ENCODE measurements at regions not wholly inside any gene's neighbourhood (a gene's known extent, or its start where the extent isn't known, plus 50 kb on each side); places are given as distances from the start of the nearest gene placed in this dataset.

DNA sequence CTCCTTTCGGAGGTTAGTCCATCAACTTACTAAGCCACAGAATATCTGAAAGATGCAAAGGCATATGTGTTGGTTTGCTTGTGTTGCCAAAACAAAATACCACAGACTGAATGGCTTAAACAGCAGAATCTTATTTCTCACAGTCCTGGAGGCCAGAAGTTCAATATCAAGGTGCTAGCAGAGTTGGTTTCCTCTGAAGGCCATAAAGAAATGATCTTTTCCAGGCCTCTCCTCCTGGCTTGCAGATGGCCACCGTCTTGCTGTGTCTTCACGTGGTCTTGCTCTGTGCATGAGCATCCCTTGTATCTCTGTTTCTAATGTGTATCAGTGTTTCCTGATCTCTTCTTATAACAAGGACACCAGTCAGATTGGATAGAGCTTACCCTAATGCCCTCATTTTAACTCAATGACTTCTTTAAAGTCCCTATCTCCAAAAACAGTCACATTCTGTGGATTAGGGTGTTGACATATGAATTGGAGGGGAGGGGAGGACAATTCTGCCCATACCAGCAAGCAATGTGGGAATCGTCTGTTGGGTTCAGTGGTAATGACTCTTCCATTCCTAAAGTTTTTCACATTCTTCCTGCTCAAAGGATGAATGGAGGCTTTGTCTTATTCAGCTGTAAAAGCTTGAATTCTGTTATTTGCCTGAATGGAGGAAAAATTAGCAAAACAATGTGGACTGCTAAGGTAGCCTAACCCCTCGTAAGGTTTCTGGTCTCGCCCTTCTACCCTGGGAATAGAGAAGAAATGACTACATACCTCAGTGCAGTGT, 715.7 kb downstream of the DIAPH3 start (continued):
- TF ChIP-seq, protein P1, sequence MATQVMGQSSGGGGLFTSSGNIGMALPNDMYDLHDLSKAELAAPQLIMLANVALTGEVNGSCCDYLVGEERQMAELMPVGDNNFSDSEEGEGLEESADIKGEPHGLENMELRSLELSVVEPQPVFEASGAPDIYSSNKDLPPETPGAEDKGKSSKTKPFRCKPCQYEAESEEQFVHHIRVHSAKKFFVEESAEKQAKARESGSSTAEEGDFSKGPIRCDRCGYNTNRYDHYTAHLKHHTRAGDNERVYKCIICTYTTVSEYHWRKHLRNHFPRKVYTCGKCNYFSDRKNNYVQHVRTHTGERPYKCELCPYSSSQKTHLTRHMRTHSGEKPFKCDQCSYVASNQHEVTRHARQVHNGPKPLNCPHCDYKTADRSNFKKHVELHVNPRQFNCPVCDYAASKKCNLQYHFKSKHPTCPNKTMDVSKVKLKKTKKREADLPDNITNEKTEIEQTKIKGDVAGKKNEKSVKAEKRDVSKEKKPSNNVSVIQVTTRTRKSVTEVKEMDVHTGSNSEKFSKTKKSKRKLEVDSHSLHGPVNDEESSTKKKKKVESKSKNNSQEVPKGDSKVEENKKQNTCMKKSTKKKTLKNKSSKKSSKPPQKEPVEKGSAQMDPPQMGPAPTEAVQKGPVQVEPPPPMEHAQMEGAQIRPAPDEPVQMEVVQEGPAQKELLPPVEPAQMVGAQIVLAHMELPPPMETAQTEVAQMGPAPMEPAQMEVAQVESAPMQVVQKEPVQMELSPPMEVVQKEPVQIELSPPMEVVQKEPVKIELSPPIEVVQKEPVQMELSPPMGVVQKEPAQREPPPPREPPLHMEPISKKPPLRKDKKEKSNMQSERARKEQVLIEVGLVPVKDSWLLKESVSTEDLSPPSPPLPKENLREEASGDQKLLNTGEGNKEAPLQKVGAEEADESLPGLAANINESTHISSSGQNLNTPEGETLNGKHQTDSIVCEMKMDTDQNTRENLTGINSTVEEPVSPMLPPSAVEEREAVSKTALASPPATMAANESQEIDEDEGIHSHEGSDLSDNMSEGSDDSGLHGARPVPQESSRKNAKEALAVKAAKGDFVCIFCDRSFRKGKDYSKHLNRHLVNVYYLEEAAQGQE (IDR thresholded peaks at IDR 0.05; ENCODE audit: low read depth, low read length): no peak
- TF ChIP-seq FOXM1 (IDR thresholded peaks at IDR 0.05; ENCODE audit: low read depth): peak; percentile 80
- peak; percentile 58; the same call in 1 of the 2 replicates for TF ChIP-seq FOSL2 (IDR thresholded peaks at IDR 0.05; ENCODE audit: borderline replicate concordance, low read depth)
- peak; percentile 36; the same call in 1 of the 2 replicates for TF ChIP-seq RXRA (IDR thresholded peaks at IDR 0.05; ENCODE audit: borderline replicate concordance, low read depth)
- TF ChIP-seq, protein P2, sequence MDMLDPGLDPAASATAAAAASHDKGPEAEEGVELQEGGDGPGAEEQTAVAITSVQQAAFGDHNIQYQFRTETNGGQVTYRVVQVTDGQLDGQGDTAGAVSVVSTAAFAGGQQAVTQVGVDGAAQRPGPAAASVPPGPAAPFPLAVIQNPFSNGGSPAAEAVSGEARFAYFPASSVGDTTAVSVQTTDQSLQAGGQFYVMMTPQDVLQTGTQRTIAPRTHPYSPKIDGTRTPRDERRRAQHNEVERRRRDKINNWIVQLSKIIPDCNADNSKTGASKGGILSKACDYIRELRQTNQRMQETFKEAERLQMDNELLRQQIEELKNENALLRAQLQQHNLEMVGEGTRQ (IDR thresholded peaks at IDR 0.05; ENCODE audit: borderline replicate concordance, low read depth, low read length): no peak
- TF ChIP-seq, protein P3, sequence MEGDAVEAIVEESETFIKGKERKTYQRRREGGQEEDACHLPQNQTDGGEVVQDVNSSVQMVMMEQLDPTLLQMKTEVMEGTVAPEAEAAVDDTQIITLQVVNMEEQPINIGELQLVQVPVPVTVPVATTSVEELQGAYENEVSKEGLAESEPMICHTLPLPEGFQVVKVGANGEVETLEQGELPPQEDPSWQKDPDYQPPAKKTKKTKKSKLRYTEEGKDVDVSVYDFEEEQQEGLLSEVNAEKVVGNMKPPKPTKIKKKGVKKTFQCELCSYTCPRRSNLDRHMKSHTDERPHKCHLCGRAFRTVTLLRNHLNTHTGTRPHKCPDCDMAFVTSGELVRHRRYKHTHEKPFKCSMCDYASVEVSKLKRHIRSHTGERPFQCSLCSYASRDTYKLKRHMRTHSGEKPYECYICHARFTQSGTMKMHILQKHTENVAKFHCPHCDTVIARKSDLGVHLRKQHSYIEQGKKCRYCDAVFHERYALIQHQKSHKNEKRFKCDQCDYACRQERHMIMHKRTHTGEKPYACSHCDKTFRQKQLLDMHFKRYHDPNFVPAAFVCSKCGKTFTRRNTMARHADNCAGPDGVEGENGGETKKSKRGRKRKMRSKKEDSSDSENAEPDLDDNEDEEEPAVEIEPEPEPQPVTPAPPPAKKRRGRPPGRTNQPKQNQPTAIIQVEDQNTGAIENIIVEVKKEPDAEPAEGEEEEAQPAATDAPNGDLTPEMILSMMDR (IDR thresholded peaks at IDR 0.05): no peak
- TF ChIP-seq TEAD4 (IDR thresholded peaks at IDR 0.05; ENCODE audit: borderline replicate concordance, insufficient read depth): peak; percentile 95
- TF ChIP-seq SIN3A (IDR thresholded peaks at IDR 0.05; ENCODE audit: borderline replicate concordance, low read depth, low read length): no peak
- no peak for TF ChIP-seq SMC3 (IDR thresholded peaks at IDR 0.05; ENCODE audit: low read depth, low read length)
- TF ChIP-seq RAD21 (IDR thresholded peaks at IDR 0.05; ENCODE audit: low read length): no peak
- no peak for TF ChIP-seq CHD2 (IDR thresholded peaks at IDR 0.05; ENCODE audit: low read length, partially characterized antibody)
- no peak for TF ChIP-seq YY1 (IDR thresholded peaks at IDR 0.05; ENCODE audit: low read depth)
- no peak for TF ChIP-seq GABPA (IDR thresholded peaks at IDR 0.05; ENCODE audit: low read depth)
- no peak for TF ChIP-seq MEF2A (IDR thresholded peaks at IDR 0.05; ENCODE audit: borderline replicate concordance, low read depth)
- no peak for TF ChIP-seq MXI1 (IDR thresholded peaks at IDR 0.05; ENCODE audit: low read depth, low read length)
- TF ChIP-seq, protein P4, sequence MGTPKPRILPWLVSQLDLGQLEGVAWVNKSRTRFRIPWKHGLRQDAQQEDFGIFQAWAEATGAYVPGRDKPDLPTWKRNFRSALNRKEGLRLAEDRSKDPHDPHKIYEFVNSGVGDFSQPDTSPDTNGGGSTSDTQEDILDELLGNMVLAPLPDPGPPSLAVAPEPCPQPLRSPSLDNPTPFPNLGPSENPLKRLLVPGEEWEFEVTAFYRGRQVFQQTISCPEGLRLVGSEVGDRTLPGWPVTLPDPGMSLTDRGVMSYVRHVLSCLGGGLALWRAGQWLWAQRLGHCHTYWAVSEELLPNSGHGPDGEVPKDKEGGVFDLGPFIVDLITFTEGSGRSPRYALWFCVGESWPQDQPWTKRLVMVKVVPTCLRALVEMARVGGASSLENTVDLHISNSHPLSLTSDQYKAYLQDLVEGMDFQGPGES (IDR thresholded peaks at IDR 0.05; ENCODE audit: low read depth, low read length): no peak
- peak; percentile 63 for TF ChIP-seq JUND (IDR thresholded peaks at IDR 0.05)
- TF ChIP-seq RCOR1 (IDR thresholded peaks at IDR 0.05; ENCODE audit: low read length): no peak
- peak; percentile 93 for TF ChIP-seq TCF12 (IDR thresholded peaks at IDR 0.05)
- no peak for TF ChIP-seq ELF1 (IDR thresholded peaks at IDR 0.05)
- TF ChIP-seq POLR2AphosphoS5 (IDR thresholded peaks at IDR 0.05; ENCODE audit: low read depth, low read length): peak; percentile 34; the same call in 1 of the 2 replicates
- no peak for TF ChIP-seq TAF1 (IDR thresholded peaks at IDR 0.05; ENCODE audit: borderline replicate concordance, low read depth, low read length)
- TF ChIP-seq NRF1 (IDR thresholded peaks at IDR 0.05; ENCODE audit: low read depth, low read length): no peak
- no peak for TF ChIP-seq EZH2phosphoT487 (IDR thresholded peaks at IDR 0.05; ENCODE audit: borderline replicate concordance, low read depth)
- TF ChIP-seq RFX5 (IDR thresholded peaks at IDR 0.05; ENCODE audit: low read length): no peak
